ENCODE measurements at regions not wholly inside any gene's neighbourhood (a gene's known extent, or its start where the extent isn't known, plus 50 kb on each side); places are given as distances from the start of the nearest gene placed in this dataset.
"Not testable (repeated sequence)": the region's sequence is repeated elsewhere in the genome, so short reads cannot be mapped to it uniquely, and the experiment has no call there.

- TF ChIP-seq CTCF, POLR2A (IDR thresholded peaks at IDR 0.05): not testable (repeated sequence)
Observed at GRCh38 chr21:27317601-27318000, 350.7 kb upstream of the ADAMTS5 start.

Measured in uterus (tissue), 2 donors.